HG02973 (cell line): ENCODE measurements at regions not wholly inside any gene's neighbourhood (a gene's known extent, or its start where the extent isn't known, plus 50 kb on each side); places are given as distances from the start of the nearest gene placed in this dataset.
A peak's percentile ranks its signal among the peaks of the same experiment; 100 is the strongest.
"Not testable (repeated sequence)": the region's sequence is repeated elsewhere in the genome, so short reads cannot be mapped to it uniquely, and the experiment has no call there.

Experiments
- ATAC-seq: cut with Tn5 transposase; IDR thresholded peaks from one replicate; pipeline ENCODE4 v1.9.1; 2021; ENCODE audit warnings: moderate library complexity; ENCODE audit not compliant: unreplicated experiment

DNA sequence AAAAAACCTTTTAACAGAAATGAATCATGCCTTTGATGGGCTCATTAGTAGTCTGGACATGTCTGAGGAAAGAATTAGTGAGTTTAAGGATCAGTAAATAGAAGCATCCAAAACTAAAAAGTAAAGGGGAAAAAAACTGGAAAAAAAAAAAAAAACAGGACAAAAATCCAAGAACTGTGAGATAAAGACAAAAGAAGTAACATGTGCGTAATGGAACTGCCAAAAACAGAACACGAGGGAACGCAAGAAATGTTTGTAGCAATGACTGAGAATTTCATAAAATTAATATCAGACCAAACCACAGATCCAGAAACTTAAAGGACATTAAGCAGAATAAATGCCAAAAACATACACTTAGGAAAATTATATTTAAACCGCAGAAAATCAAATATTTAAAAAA lies 77.4 kb downstream of the MS4A13 start:
- ATAC-seq, result no peak

DNA sequence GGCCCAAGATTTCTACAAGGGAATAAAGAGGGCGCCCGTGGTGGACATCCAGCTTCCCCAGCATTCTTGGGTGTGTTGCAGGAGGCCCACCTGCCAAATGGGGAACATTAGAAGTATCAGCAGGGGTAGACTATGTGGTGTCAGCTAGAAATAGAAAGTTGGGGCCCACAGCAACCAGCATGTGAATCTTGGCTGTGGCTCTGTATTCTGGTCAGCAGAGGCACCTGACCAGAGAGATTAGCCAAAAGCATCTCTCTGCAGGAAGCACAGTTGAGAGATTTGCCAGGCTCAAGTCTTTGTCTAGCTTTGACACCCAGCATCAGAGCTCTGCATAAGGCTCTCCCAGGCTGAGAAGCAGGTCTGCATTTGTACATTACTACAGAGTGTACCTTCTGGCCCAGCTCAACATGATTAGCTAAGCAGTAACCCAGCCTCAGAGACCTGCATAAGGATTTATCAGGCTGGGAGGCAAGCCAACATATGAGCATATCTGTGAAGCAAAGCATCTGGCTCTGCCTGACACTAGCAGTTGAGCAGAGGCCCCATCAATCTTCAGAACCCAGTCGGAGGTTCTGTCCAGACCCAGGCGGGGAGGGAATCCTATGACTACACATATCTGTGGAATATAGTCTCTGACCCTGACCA lies 79.9 kb downstream of the MS4A13 start:
- ATAC-seq, result no peak

DNA sequence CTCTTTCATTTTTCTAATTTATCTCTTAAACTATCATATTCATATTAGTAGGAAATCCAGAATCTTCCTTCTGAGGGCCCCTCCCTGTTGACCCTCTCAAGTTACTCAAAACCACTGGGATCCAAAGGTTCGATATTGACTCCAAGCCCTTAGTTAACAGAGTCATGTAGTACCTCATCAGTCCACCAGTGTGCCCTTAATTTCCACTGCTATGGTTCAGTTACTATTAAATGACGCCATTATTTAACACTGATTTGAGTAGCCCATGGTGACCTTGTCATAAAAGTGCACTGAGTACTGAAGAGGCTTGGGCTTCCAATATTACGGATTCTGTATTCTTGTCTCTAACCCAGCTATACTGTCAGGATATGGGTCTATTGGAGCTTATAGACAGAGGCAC lies 91.9 kb upstream of the MS4A8 start:
- no peak for ATAC-seq

DNA sequence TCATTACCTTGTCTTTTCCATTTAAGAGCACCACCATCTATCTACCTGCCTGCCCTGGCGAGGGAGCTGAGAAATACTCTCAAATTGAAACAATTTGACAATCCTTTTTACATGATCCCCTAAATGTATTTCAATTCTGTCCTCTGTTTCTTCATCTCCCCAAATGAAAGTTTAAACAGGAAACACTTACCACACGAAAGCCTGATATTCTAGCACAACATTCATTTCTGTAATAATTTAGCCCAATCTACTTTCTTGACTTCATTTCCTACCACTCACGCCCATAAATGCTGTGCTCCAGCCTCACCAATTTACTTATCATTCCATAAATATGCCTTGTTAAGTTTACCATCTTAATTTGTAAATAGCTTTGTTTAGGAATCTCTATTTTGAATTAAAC lies 89.8 kb upstream of the MS4A8 start:
- no peak for ATAC-seq

- ATAC-seq, result no peak
Observed at GRCh38 chr11:60610702-60611101, 88.7 kb upstream of the MS4A8 start.

DNA sequence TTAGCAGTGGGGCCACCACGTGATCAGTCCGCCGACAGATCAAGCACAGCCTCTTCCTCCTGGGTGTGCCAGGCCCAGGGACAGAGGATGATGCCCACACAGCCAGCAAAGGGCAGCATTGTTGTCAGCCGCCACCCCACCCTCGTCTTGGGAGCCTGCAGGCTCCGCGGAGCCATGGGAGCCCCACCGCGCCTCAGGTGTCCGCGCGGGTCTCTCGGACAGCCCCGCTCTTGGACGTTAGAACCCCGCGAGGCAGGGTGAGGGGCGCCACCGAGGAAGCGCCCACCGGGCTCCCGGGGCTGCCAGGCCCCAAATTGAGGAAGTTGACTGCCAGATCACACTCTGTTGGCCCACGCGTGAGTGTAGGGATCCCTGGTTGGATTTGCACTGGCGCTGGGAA lies 83.9 kb upstream of the MS4A8 start:
- no peak for ATAC-seq

DNA sequence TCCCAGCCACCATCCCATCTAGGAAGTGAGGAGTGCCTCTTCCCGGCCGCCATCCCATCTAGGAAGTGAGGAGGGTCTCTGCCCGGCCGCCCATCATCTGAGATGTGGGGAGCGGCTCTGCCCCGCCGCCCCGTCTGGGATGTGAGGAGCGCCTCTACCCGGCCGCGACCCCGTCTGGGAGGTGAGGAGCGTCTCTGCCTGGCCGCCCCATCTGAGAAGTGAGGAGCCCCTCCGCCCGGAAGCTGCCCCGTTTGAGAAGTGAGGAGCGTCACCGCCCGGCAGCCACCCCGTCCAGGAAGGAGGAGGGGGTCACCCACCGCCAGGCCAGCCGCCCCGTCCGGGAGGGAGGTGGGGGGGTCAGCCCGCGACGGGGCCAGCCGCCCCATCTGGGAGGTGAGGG lies 77.5 kb upstream of the MS4A8 start:
- ATAC-seq, result not testable (repeated sequence)

DNA sequence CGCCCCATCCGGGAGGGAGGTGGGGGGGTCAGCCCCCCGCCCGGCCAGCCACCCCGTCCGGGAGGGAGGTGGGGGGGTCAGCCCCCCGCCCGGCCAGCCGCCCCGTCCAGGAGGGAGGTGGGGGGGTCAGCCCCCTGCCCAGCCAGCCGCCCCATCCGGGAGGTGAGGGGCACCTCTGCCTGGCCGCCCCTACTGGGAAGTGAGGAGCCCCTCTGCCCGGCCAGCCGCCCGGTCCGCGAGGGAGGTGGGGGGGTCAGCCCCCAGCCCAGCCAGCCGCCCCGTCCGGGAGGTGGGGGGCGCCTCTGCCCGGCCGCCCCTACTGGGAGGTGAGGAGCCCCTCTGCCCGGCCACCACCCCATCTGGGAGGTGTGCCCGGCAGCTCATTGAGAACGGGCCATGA lies 76.6 kb upstream of the MS4A8 start:
- not testable (repeated sequence) for ATAC-seq

DNA sequence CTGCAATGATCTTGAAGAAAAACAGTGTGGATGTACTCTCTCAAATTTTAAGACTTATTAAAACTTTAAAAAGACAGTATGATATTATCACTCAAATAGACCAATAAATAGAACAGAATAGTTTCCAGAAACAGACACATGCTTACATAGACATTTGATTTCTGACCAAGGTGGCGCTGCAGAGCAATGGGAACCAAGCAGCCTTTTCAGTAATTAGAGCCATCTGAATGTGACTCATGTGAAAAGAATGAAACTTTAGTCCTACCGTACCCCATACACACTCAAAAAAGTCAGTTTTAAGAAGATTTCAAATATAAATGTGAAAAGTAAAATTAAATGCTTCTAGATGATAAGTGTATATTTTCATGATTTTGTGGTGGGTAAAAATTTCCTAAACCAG lies 74.2 kb upstream of the MS4A8 start:
- no peak for ATAC-seq

DNA sequence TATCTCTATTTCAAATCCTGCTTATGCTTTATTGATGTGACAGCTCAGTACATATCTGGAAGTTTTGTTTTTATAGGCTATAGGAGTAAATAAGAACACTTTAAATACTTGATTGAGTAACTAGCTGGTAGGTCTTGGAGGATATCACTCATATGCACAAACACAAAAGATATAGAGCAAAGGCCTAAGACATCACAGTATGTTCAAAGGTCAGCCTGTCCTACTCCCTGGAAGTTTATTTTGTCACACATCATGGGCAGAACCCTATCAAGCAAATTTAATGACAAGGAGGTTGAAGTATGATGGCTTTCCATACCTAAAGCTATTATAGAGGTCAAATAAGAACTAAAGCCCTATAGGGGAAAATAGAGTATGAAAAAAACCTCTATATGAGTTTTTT lies 70.0 kb upstream of the MS4A8 start:
- ATAC-seq, result no peak

DNA sequence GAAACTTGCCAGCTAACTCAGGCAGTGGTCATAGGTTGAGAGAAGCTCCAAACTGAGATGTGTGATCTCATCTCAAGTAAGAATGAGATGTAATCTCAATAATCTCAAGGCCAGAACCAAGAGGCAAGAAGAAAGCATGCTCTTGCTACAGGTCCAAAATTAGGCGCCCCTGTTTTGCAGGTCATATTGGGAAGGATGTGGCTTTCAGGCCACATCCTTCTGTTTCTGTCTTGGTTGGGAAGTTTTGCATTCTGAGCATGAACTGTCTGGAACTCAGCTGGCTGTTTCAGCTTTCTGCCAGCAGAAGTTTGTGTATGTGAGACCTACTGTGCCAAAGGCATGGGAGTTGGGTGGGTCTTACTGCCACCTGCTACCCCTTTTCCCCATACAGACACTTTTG lies 67.5 kb upstream of the MS4A8 start:
- no peak for ATAC-seq

- ATAC-seq, result peak; percentile 53
Observed at GRCh38 chr11:60633645-60634044, 65.8 kb upstream of the MS4A8 start.

DNA sequence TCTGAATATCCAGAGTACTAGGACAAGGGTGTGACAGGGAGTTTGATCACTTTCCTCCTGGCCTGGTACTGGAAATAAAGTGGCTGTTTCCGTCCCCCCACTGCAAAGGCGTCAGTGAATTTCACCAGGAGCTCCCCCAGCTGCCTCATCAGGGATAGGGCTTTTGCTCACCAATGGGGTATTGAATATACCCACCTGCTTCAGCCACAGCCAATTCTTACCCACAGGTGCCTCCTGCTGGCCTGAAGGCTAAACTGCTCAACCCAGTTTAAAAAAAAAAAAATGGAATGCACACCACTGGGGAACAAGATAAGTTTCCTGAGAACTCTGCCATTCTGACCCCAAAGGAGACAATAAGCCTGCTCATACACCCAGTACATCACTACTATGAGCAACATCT lies 65.3 kb upstream of the MS4A8 start:
- ATAC-seq, result peak; percentile 57

- ATAC-seq, result no peak
Observed at GRCh38 chr11:60641940-60642339, 57.5 kb upstream of the MS4A8 start.

DNA sequence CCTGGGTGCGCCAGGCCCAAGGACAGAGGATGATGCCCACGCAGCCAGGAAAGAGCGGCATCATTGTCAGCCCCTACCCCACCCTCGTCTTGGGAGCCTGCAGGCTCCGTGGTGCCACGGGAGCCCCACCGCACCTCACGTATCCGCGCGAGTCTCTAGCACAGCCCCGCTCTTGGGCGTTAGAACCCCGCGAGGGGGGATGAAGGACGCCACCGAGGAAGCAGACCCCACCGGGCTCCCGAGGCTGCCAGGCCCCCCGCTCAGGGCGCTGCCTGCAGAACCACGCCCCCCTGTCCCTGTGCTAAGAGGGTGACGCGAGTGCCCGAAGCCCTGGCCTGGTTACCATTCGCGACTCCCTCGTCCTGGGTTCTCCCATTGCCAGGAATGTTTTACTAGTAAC lies 52.3 kb upstream of the MS4A8 start:
- no peak for ATAC-seq
